RKO (cell line): ENCODE measurements at regions not wholly inside any gene's neighbourhood (a gene's known extent, or its start where the extent isn't known, plus 50 kb on each side); places are given as distances from the start of the nearest gene placed in this dataset.

Source experiments
- DNase-seq: peaks from one replicate; pipeline ENCODE4 v3.0.0-alpha.2; 2016; ENCODE audit warnings: low spot score

- DNase-seq: no peak
Observed at GRCh38 chr9:99399474-99399873, 177.4 kb downstream of the SEC61B start.

DNA sequence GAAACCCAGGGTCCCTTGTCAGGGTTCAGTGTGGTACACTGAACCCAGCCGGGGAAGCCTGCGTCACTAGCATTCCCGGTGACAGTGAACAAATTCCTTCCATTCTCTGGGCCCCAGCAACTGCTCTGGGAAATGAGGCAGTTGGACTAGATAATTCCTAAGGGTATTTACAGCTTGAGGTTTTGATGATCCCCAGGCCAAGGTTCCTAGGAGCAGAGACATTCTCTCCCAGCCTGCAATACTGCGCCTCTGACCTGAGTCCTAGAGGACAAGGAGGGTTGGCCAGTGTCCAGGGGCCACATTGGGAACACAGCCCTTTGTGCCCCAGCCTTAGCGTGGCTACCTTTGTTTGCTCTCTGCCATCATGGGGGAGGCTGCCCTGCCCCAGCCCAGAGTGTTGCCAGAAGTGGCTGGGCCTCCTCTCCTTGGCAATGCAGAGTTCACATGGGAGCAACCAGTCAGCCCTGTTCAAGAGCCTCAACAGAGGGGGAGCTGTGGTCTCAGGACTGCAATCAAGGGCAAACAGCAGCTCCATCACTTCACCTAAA is 178.2 kb downstream of the SEC61B start:
- DNase-seq: no peak

DNA sequence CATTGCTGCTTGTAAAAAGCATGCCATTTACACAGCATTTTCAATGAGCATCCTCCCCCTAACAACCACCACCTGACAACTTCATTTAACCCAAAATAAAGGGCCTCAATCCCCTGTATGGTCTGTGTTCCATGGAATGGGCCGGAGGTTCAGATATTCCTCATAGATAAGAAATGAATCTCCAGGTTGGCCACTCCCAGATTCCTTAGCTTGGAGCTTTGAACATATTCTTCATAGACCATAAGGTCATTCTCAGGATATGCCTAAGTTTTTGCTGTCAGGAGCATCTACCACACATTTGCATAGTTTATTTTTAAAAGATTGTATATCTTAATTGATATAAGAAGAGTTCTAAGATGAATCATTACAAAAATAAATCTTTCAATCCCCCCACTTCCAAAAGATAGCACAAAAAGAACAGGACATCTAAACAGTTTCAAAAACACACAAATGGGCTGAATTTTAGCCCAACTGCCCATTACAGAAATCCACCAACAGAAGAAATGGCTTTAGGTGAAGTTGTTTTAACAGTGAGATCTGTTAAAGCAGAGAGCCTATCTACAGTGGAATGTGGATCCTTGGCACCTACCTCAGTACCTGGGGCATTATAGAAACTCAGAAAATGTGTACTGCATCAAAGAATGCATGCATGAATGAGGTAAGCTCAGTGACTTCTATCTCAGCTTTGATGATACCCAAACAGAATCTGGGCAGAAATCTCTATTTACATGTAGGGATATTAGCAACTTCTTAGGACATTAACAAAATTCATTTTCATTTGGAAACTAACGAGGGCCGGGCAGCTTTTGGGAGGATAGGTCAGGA is 179.8 kb downstream of the SEC61B start:
- no peak for DNase-seq

- no peak for DNase-seq
Observed at GRCh38 chr9:99403371-99403770, 181.3 kb downstream of the SEC61B start.

DNA sequence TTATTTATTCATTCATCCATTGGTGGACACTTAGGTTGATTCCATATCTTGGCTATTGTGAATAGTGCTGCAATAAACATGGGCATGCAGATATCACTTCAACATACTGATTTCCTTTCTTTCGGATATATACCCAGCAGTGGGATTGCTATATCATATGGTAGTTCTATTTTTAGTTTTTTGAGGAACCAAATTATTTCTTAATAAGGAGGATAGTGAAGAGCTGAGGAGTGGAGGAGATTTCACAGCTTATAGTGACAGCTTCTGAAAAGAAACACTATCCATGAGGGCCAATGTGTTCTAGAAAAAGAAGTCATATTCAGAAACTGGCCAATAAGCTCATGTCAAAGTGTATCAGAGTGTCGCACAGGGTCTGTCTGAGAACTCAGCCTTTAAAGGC is 183.3 kb downstream of the SEC61B start:
- DNase-seq: no peak

GRCh38 chr9:99406939-99407338 is 184.9 kb downstream of the SEC61B start:
- no peak for DNase-seq

GRCh38 chr9:99411068-99411467 is 189.0 kb downstream of the SEC61B start:
- DNase-seq: no peak

DNA sequence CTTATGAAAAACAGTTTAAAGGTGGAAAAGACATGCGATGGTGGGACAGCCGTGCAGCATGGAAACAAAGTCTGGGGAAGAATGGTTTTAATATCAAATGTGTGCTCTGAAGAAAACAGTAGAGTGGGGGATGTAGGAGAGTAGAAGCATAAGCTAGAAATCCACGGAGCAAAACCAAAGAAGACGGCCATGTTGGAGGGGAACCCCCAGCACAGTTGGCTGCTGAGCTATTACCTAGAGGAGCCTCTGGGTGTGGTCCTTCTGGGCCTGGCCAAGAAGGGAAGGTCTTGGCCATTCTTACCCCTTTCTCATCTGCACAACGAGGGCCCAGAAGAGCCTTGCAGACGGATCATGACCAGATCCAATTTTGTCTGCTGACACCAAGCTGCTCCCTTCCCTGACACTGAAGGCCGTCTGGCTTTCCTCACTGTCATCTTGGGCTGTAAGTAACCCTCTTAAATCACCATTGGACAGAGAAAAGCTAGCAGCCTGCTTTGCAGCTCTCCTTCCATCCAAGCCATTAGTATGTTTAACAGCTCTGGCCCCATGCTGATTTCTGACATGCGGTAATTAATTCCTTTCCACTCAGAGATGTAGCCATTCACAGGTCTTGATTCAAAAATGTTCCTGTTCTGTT is 189.5 kb downstream of the SEC61B start:
- no peak for DNase-seq

GRCh38 chr9:99412606-99413005 is 190.5 kb downstream of the SEC61B start:
- DNase-seq: no peak

- no peak for DNase-seq
Observed at GRCh38 chr9:99414321-99414720, 192.2 kb downstream of the SEC61B start.

DNA sequence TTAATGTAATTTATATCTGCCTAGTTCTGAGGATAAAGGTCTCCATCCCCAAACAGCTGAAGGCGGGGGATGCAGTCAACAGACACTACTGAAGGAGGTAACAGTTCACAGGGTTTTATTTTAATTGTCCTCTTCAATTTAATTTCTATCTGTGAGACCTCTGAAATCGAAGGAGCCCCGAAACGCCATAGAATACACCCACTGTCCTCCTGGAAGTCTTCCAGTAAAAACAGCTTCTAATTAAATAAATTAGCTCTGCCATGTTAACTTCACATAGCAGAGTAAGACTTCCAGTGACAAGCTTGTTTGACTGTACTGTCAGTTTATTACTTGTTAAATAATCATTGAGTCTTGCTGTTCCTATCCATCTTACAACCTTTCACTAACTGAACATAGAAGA is 193.5 kb downstream of the SEC61B start:
- DNase-seq: no peak

GRCh38 chr9:99416007-99416406 is 193.9 kb downstream of the SEC61B start:
- peak; percentile 47 for DNase-seq

- DNase-seq: peak; percentile 23
Observed at GRCh38 chr9:99419070-99419469, 197.0 kb downstream of the SEC61B start.

GRCh38 chr9:99421369-99421768 is 199.3 kb downstream of the SEC61B start:
- DNase-seq: no peak

DNA sequence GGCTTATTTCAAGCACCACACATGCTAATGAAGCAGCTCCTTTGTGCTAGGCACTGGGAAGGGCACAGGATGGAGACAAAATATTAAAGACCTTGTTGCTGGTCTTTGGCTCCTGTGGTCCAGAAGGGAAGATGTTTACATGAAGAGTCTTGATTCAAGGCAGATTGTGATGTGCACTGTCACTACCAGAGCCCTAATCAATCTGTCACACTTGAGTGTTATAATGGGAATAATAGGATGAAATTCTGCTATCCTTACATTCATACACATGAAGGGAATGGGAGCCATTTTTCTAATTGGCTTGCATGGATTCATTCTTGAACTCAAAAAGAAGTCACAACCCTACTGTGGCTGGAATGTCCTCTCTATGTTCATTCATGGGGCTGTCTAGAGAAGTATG is 203.0 kb downstream of the SEC61B start:
- no peak for DNase-seq

DNA sequence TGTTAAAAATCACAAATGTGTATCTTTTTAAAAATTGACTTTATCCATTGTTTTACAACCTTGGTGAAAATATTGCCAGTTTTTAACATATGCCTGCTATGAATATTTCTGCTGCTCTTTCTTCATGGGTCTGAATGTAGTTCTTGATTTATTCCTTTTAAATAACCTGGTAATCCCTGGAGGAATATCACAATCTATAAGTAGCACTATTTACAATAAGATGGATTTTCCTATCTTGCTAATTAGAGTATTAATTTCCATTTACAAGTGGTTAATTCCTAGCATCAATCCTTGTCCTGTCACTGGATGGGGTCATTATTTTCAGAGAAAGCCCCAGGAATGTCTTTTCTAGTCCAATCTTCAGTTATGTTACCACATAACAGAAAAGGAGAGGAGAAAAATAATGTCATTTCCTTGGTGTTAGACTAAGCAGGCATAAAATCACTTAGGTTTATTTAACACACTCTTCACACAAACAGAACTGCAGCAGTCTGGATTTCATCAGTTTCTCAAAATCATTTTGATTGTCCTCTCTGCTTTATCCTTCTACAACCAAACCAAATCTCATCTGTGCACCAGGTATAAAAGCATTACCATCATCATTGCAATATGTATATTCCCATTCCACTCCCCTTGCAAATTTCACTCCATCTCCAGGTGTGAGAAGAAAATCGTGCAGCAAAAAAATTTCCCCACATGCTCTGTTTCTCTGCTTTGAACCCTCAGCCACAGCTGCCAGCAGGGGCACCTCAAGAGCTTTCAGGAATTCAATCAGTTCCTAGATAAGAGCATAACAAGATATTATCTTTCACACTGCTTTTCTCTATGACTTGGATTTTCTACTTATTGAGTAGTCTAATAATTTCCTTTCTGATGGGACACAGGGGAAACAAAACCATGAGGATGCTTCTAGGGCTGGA is 204.1 kb downstream of the SEC61B start:
- DNase-seq: no peak

DNA sequence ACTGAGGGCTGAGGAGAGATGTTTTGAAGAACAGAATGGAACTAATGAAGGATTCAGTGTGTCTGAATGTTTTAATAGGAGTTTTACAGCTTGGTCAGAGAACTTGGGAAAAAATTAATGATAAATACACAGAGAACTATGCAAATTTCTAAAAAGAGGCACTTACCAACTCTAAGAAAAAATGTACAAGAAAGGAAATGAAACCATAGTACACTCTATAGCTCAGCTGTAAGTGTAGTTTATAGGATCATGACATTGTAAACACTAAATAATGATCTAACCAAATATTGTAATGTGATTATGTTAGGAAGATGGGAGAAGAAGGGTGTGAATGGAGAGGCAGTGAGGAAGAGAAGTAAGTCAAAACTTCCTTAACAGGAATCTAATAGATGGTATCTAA is 205.2 kb downstream of the SEC61B start:
- DNase-seq: no peak

DNA sequence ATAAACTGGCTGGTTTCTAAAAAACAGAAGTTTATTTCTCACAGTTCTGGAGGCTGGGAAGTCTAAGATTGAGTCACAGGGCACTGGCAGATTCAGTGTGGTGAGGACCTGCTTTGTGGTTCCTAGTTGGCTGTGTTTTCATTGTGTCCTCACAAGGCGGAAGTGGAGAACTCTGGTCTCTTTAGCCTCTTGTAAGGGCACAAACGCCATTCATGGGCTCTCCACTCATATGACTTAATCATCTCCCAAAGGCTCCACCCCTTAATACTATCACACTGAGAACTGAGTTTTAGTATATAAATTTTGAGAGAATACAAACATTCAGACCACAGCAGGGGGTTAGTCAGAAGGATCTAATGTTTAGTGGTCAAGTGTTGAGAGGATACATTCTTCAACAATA is 208.2 kb downstream of the SEC61B start:
- DNase-seq: no peak

DNA sequence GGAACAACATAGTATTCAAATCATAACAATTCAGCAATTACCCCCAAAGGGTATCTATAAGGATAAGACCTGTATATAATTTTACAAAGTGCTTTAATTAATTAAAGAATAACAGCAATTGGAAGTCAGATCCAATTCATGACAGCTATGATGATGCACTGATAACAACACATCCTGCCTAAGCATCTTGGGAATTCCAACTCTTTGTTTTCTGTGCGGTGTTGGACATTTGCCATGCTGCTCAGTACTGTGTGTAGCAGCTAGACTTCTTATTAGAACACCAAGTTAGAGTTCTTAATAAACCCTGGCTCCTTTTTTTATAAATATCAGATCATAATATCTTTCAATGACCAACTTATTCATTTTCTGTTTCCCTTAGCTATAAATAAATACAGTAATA is 209.0 kb downstream of the SEC61B start:
- no peak for DNase-seq

DNA sequence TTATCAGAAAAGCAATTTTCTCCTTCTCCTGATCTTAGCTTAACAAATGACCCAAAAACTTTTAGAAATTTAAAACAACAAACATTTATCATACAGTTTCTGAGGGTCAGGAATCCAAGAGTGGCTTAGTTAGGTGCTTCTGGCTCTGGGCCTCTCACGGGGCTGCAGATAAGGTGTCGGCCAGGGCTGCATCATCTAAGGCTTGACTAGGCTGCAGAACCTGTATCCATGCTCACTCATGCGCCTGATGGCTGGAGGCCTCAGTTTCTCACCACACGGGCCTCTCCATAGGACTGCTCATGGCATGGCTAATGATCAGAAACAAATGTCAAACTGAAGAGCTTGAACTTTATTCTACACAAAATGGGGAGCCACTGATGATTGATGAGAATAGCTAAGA is 210.0 kb downstream of the SEC61B start:
- DNase-seq: no peak

GRCh38 chr9:99433095-99433494 is 211.0 kb downstream of the SEC61B start:
- DNase-seq: no peak

DNA sequence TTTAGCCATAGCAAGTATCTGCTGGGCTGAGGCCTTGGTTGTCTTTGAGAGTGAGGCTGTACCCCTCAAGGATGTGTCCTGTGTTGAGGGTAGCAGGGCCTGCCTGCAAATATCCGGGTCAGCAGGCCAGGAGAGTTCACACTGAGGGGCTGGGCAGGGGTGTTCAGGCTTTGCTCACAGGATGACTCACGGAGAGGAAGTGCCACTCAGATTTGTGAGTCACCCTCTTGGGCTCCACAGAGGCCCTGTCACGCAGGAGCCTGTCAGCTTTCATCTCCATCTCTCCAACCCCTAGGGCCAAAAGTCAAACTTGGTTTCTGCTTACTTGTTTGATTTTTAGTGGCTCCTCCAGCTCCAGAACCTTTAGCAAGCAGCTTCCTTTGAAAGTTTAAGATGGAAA is 211.5 kb downstream of the SEC61B start:
- peak; percentile 98 for DNase-seq
